ENCODE measurements at regions not wholly inside any gene's neighbourhood (a gene's known extent, or its start where the extent isn't known, plus 50 kb on each side); places are given as distances from the start of the nearest gene placed in this dataset.

DNA sequence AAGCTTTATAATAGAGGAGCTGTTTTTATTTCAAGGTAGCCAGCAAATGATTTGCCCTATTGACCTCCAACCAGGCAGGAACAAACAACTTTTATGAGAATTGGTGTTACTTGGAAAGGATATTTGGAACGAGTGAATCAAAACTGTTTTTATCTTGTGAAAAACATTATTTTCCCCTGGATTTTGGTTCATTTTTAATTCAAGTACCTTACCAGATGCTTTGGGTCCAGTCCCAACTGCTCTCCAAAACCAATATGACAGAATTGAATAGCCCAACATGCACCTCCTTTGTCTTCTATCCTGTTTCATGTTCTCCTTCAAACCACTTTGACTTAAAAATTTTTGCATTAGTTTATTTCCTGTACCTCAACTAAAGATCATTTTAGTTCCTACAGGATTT, 178.6 kb upstream of the RBMS1 start:
- no peak for DNase-seq (ENCODE audit: low read depth)

DNA sequence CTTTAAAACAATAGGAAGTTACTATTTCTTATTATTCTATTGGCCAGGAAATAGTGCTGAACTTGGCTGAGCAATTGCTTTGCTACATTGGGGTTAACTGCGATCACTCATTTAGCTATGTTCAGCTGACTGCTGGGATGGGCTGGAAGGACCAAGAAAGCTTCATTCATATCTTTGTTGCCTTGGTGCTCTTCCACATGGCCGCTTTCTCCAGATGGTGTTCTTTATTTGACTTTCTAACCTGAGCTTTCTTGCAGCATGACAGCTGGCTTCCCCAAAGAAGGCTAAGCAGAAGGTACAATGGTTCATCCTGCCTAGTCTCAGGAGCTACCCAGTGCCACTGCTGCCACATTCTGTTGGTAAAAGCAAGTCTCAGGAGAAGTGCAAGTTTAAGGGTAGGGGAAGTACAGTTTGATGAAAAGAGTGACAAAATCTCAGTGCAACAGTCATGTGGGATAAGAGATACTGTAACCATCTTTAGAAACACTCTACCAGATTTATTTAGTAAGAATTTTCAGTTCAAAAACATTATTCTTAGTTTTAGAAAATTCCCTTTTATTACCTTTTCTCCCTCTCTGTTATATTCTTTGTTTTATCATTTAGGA, 180.6 kb upstream of the RBMS1 start:
- no peak for DNase-seq (ENCODE audit: low read depth)

DNA sequence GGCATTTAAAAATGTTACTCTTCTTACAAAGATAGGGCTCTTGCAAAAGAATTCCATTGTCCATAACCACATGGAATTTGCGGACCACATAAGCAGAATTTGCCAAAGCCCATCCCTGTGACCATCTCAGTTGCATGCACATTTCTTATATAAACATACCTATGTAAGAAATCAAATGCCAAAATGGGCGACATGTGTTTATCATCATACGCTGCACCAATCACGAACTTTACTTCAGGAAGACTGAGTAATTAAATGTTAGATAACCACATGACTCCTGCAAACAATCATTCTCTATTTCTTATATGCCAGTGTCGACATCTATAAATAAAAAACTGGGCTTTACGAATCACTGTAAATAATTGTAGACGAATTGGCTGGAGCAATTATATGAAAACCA, 186.1 kb upstream of the RBMS1 start:
- no peak for DNase-seq (ENCODE audit: low read depth)

DNA sequence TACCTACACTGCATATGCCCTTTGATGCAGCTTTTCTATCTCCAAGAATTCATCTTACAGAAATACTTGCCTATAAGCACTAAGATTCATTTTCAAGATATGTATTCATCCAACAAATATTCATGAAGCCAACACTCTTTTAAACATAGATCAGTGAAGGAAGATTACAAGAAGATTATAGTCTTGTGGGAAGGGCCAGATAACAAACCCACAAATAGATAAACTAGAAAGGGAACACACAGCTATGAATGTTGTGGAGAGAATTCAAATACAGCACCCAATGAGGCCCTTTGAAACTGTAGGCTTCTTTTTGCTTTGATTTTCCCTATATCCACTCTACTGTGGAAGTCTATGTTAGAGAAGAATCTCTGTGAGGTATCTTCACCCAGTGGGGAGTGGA, 186.7 kb upstream of the RBMS1 start:
- peak; percentile 55 for DNase-seq (ENCODE audit: low read depth)

DNA sequence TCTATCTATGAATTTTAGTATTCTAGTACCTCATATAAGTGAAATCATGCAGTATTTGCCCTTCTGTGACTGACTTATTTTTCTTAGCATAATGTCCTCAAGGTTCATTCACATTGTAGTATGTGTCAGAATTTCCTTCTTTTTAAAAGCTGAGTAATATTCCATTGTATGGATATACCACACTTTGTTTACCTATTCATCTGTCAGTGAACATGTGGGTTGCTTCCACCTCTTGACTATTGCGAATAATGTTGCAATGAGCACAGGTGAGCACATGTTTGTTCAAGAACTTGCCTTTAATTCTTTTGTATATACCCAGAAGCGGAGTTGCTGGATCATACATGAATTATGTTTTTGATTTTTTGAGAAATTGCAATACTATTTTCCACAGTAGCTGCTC, 187.4 kb upstream of the RBMS1 start:
- no peak for DNase-seq (ENCODE audit: low read depth)

DNA sequence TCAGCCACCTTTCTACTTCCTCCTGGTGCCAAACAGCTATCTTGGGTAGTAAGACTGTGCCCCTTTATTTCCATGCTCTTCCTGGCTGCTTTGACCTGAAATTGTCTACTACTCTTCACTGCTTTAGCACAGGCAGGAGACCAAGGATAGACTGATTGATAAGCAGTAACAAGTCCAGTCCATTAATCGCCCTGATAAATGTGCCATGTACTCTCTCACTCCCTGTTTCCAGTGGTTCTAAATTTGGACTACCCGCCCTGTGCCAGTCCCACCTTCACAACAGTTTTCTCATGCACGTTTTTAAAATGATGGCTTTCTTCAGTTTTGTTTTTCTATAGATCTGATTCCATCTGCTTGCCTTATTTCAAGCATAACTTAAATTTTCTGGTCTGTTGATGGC, 189.6 kb upstream of the RBMS1 start:
- DNase-seq (ENCODE audit: low read depth): no peak

DNA sequence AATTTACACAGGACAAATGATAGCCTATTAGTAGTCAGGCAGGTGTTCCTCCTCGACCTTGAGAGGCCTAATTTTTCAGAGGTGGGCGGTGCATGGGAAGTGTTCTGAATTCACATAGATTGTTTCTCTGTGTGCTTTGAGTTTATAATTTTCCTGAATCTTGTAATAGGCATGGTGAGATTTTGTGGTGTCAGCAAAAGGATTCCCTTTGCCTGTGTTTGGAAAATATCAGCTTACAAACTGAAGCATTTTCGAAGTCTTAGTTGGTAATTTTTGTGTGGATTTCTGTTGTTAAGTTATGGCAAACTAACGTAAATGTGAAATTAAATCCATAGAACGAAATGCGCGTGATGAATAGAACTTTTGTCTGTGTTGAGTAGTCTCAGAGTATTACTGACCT, 194.0 kb upstream of the RBMS1 start:
- no peak for DNase-seq (ENCODE audit: low read depth)

DNA sequence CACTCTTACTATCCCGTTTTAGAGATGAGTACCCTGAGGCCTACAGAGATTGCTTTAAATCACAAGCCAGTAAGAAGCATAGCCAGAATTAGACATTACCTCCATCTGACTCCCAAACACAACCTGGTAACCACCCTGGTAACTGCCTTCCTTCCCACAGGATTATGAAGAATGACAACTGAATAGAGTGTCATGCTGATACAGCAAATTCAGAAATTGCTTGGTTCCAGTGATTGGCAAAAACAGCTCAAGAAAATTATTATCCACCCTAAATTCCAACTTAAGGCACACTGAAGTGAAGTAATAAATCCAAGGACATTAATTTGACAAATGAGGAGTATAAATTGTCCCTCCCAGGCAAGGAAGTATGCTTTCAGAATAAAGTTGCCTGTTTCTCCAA, 195.8 kb upstream of the RBMS1 start:
- no peak for DNase-seq (ENCODE audit: low read depth)

DNA sequence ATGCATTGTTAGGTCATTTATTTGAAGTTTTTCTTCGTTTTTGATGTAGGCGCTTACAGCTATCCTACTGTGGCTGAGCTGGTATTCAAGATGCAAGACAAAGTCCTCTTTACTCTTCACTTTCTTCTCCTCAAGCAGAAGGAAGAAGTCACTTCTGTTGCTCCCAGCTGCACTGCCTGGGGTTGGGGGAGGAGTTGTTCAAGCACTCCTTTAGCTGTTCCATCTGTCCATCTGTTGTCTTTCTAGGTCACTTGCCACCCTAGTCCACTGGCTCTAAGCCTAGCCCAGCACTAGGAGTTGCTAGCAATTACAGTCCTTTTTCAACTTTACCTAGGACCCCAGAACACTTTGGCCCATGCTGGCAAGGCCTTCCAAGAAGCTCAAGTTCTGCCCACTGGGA, 200.6 kb upstream of the RBMS1 start:
- DNase-seq (ENCODE audit: low read depth): no peak

DNA sequence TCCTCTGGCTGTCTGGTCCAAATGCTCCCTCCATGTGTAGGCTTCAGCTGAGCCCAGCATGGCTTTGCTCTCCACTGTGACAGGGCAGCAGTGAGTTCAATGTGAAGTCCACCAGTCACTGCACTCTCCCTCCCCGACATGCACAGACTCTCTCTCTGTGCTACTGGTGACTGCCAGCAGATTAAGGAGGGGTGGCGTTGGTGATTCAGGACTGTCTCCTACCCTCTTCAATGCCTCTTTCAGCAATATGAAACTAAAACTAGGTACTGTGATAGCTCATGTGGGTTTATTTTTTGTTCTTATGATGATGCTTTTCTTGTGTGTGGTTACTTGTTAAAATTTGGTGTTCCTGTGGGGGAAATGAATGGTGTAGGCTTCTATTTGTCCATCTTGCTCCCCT, 201.0 kb upstream of the RBMS1 start:
- DNase-seq (ENCODE audit: low read depth): no peak

DNA sequence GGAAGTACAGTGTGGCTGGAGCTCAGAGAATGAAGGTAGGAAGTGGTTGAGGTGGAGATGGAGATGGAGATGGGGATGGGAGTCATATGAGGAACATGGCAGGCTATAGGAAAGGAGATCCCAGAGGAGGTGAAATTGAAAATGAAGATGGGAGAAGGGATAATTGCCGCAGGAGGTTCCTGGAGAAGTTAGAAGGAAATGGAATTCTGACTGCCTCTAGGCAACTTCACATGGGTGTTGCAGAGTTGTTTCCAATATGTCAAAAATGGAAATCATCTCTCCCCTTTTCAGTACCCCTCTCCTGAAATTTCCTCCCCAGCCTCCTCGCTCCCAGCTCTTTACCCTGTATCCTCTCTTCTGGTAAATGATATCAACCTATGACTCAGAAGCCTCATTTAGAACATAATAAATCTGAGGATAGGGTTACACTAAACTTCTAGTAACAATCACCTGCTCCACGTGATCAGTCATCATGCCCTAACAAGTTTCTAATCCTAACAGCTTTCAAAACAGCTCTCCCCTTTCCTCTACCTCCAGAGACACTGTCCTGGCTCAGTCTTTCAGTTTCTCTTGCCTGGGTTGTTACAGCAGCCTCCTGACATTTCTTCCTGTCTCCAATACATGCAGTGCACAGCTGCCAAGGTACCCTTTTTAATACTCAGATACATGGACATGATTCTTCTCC, 201.9 kb upstream of the RBMS1 start:
- DNase-seq (ENCODE audit: low read depth): peak; percentile 59

DNA sequence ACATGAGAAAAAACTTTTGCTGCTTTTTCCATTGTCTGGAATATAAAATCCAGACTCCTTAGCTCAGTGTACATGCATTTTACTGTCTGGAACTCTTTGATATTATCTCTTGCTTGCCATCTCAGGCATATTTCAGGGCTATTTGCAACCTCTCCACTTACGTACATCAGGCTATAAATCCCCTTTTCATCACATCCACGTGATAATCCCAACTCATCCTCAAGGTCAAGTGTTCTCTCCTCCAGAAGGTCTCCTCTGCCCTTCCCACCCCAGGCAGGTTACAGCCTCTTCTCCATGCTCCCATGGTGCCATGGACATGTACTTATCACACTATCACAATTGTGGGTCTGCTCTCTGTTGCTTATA, 202.5 kb upstream of the RBMS1 start:
- DNase-seq (ENCODE audit: low read depth): no peak

DNA sequence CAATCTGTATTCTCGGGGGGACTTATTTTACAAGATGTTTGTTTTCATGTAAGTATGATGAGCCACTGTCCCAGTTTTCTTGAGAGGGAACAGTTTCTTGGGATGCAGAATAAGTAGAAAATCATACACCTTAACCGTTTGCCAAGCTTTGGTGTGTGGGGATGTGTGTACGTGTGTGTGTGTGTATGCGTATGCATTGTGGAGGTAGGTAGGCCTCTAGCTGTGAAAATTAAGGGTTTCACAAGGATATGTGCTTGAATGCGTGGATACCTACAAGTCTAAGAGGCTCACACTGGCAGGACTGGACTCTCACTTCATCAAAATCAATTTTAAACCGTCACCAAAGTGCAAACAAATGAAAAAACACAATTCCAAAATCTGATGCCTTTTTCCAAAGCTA, 204.2 kb upstream of the RBMS1 start:
- no peak for DNase-seq (ENCODE audit: low read depth)

DNA sequence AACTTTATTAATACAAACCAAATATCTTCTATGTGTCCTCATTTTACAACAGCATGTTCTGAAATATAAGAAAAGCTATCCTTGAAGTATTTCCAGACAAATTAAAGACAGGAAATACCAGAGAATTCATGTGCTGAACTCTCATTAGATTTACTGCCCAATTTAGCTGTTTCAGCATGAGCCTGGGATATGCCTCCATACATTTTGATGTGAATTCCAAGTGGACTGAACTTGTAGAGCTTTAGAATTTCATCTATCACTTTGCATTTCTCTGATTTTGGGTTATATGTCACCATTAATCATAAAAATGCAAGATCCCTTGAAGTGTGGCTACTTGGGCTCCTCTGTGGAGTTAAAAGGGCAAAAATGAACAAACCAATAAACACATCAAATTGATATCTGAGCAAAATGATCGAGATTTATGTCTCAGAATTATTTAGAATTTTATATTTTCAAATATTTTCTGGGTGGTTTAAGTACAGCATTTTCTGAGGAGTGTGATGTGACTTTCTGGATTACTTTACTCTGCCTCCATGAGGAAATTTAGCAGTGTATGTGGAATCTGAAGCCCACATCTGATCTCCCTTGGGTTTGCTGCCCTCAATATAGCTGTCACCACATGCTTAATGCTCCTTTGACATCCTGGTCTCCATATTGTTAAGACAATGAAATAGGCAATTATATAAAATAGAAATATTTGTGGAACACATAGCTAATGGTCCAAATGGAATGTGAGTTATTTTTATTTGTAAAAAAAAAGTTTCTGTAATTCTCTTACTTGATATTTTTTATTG, 206.6 kb upstream of the RBMS1 start:
- no peak for DNase-seq (ENCODE audit: low read depth)

DNA sequence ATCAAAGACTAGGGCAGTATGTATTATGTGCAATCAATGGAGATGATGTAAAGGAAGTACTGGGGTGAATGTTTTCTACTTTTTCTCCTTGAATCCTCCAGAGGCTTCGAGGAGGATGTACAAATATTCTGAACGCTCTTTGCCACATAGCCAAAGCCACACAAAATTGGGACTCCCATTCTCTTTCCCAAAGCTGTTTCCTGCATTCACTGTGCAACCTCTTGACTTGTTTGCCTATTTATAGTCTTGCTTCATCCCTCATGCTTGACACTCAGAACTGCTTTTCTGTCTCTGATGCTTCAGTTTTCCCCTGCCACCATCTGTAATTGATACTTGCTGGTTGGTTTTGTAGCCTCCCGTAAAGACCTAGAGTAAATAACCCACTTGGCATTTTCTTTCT, 208.2 kb upstream of the RBMS1 start:
- DNase-seq (ENCODE audit: low read depth): no peak

DNA sequence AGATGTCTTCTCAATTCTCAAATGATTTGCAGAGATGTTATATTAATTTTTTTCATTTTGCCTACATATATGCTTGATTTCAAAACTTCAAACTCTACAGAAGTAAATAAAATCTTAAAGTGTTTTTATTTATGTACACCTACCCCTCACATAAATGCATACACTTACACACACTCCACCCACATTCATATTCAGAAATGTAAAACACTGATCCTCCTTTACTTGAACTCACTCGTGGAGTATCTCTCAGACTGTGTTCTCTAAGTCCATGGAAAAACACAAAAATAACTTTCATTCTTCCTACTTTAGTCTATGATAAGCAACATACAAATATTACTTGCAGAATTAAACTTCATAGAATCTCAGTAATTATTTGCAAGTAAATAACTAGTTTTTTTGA, 209.1 kb upstream of the RBMS1 start:
- DNase-seq (ENCODE audit: low read depth): no peak

DNA sequence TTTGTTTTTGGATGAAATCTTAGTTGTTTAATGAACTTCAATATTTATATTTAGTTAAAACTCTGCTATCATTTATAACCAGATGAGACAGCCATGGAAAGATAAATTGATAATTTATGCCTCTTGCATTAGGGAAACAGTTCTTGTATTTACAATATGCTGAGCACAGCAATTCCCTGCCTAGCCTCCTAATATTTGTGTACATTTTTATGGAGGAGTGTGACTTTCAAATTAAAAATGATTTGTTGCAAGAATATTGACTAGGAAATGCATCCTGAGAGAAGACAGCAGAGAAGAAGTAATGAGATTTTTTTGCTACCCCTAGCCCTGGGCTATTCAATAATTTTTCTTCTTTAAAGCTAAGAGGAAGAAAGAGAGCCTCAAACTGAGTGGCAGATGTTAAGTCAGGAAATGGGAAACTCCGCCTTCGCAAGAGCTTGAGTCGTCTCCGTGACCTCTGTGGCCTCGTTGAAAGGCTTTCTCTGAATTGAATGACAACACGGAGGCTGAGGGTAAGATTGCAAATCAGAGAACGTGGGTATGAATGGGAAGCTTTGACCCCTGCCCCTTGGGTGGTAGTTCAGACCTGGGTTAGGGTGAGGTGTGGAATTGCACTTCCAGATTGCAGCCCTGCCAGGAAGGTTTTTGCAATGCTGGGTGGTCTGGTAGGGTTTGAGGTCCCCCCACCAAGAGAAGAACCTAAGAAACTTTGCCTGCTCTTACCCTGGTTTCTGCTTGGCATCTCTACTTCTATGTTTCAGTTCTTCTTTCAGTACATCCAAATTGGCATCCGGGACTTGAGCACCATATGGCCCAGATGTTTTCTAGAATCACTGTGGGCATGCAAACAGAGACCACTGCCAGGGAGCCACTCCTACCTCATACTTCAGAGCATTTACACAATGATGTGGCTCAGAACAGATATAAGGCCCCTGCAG, 210.3 kb upstream of the RBMS1 start:
- DNase-seq (ENCODE audit: low read depth): peak; percentile 51

DNA sequence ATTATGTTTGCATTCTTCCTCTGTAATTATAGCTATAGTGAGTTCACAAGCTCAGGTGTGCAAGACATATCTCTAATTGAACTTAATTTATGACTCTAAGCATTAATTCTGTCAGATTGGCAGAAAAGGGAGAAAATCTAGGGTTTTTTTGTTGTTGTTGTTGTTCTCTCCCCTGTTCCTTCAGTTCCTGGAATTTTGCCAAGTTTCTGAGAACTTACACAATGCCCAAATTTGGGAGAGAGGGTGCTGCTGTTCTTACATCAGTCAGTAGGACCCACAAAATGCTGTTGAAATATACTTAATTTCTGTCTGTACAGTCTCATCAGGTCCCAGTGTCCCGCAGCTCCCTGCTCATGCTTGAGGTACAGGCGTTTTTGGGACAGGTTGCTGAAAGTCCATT, 221.8 kb upstream of the RBMS1 start:
- no peak for DNase-seq (ENCODE audit: low read depth)

DNA sequence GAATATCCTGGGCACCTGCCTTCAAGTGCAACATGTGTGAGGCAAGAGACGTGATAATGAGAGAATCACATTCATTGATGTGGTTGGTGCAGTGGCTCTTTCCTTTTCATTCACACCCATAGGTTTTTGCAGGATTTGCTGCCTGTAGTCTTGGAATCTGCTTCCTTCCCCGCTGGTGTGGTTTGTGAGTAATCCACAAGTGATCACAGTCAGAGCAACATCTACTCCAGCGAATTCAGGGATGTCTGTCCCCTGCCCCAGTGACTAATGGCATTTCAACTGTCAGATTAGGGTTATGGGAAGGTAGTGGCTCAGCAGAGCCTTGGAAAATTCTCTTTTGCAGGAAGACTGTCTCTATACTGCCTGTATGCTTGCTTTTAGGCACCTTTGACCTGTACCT, 225.5 kb upstream of the RBMS1 start:
- DNase-seq (ENCODE audit: low read depth): peak; percentile 39

DNA sequence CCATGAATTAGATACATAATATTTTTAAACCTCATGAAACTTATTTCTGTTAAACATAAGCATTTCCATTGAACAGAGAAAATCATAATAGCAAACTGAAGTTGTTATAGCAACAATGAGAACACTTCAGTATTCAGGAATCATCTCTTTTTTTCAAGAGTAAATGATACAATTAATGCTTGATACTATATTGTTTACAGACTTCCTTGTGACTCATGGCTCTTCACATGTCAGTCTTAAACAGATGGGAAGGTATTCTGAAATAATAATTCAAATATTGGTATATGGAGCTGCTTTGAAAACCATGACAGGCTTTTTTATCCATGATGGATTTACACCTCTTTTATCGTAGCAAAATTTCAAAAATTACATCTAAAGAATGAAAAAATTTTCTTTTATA, 226.5 kb upstream of the RBMS1 start:
- DNase-seq (ENCODE audit: low read depth): no peak

DNA sequence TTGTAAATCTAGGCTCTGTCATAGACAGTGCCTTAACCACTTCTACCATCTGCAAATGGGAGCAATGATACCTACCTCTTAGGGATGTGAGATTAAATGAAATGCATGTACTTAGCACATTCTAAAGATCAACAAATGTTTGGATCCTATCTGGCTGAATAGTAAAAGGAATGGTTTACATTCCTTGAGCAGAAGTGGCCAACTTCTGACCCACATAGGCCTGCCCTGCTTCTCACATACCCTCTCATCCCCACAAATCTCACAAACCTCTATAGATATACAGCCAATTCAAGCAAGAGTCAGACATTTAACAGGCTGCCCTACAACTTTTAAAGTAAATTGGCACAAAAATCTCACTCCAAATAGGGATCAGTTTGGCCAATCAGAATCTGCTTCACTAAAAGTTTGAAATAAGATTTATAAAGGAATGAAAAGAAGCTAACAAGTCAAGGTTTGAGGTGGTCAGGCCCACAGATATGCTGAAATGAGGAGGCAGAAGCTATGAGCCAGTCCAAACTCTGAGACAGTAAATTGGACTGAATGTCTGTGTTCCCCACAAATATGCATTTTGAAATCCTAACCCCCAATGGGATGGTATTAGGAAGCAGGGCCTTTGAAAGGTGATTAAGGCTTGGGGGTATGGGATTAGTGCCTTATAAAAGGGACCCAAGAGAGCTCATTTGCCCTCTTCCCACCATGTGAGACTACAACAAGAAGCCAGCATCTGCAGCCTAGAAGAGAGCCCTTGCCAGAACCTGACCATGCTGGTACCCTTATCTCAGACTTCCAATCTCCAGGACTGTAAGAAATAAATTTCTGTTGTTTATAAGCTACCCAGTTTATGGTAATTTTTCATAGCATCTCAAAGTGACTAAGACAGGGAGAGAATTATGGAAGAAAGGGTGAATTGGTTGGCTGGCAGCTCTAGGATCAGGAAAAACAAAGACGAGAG, 227.8 kb upstream of the RBMS1 start:
- peak; percentile 28 for DNase-seq (ENCODE audit: low read depth)

Measured in iris pigment epithelial cell (primary cell).